H9 (cell line): ENCODE measurements at regions not wholly inside any gene's neighbourhood (a gene's known extent, or its start where the extent isn't known, plus 50 kb on each side); places are given as distances from the start of the nearest gene placed in this dataset.

Experiments used
- DNase-seq: peaks from one replicate; pipeline ENCODE4 v3.0.0-alpha.2; 2017
- H2AFZ ChIP-seq: one replicate; pipeline ENCODE4 v1.6.1; 2013; ENCODE audit warnings: mild to moderate bottlenecking, low read length, control low read depth, moderate library complexity
- H2AK5ac ChIP-seq: 2 replicates; pipeline ENCODE4 v1.6.1; 2013; ENCODE audit warnings: low read length, control low read depth, mixed read lengths; ENCODE audit not compliant: insufficient read length
- H2BK120ac ChIP-seq: one replicate; pipeline ENCODE4 v1.6.1; 2013; ENCODE audit warnings: low read depth, mild to moderate bottlenecking, low read length, control low read depth, inconsistent platforms; ENCODE audit not compliant: poor library complexity, severe bottlenecking
- H2BK12ac ChIP-seq: 2 replicates; pipeline ENCODE4 v1.6.1; 2013; ENCODE audit warnings: low read length, control low read depth, mixed read lengths, low read depth; ENCODE audit not compliant: insufficient read length
- H2BK15ac ChIP-seq: 2 replicates; pipeline ENCODE4 v1.6.1; 2013; ENCODE audit warnings: low read depth, low read length, control low read depth
- H2BK20ac ChIP-seq: one replicate; pipeline ENCODE4 v1.6.1; 2013; ENCODE audit warnings: low read depth, mild to moderate bottlenecking, low read length, control low read depth, inconsistent platforms; ENCODE audit not compliant: poor library complexity, severe bottlenecking
- H2BK5ac ChIP-seq: 2 replicates; pipeline ENCODE4 v1.6.1; 2013; ENCODE audit warnings: low read length, control low read depth, mixed read lengths; ENCODE audit not compliant: insufficient read length
- H3K14ac ChIP-seq: 2 replicates; pipeline ENCODE4 v1.6.1; 2013; ENCODE audit warnings: low read length, control low read depth; ENCODE audit not compliant: insufficient read depth
- H3K18ac ChIP-seq: 2 replicates; pipeline ENCODE4 v1.6.1; 2013; ENCODE audit warnings: low read depth, mild to moderate bottlenecking, mixed read lengths, low read length, control low read depth; ENCODE audit not compliant: insufficient read length
- H3K23ac ChIP-seq: 2 replicates; pipeline ENCODE4 v1.6.1; 2013; ENCODE audit warnings: low read length, control low read depth, mixed read lengths, low read depth; ENCODE audit not compliant: insufficient read length
- H3K23me2 ChIP-seq: 2 replicates; pipeline ENCODE4 v1.6.1; 2013; ENCODE audit warnings: low read depth, mild to moderate bottlenecking, mixed read lengths, low read length, control low read depth; ENCODE audit not compliant: insufficient read length, poor library complexity, severe bottlenecking
- H3K27ac ChIP-seq: 2 replicates; pipeline ENCODE4 v1.5.1; 2013; ENCODE audit warnings: low read length, control low read depth, mixed read lengths, low read depth; ENCODE audit not compliant: insufficient read length
- H3K27me3 ChIP-seq: 2 replicates; pipeline ENCODE4 v1.6.1; 2013; ENCODE audit warnings: low read length, control low read depth, inconsistent platforms; ENCODE audit not compliant: insufficient read depth
- H3K4ac ChIP-seq: 2 replicates; pipeline ENCODE4 v1.6.1; 2013; ENCODE audit warnings: low read depth, mild to moderate bottlenecking, control low read depth, inconsistent platforms, low read length, moderate library complexity
- H3K4me1 ChIP-seq: 2 replicates; pipeline ENCODE4 v1.6.1; 2013; ENCODE audit warnings: low read length, control low read depth, inconsistent platforms; ENCODE audit not compliant: insufficient read depth
- H3K4me2 ChIP-seq: 2 replicates; pipeline ENCODE4 v1.6.1; 2013; ENCODE audit warnings: low read length, control low read depth, mixed read lengths; ENCODE audit not compliant: insufficient read length, insufficient read depth
- H3K56ac ChIP-seq: 2 replicates; pipeline ENCODE4 v1.6.1; 2013; ENCODE audit warnings: low read depth, mild to moderate bottlenecking, mixed read lengths, low read length, control low read depth; ENCODE audit not compliant: insufficient read length
- H3K79me1 ChIP-seq: 2 replicates; pipeline ENCODE4 v1.6.1; 2013; ENCODE audit warnings: low read depth, mild to moderate bottlenecking, moderate library complexity, low read length, control low read depth, inconsistent platforms; ENCODE audit not compliant: insufficient read depth, poor library complexity, severe bottlenecking
- H3K79me2 ChIP-seq: 2 replicates; pipeline ENCODE4 v1.6.1; 2013; ENCODE audit warnings: low read length, control low read depth, inconsistent platforms; ENCODE audit not compliant: insufficient read depth
- H3K9ac ChIP-seq: 2 replicates; pipeline ENCODE4 v1.6.1; 2013; ENCODE audit warnings: low read length, control low read depth, mixed read lengths; ENCODE audit not compliant: insufficient read length; ENCODE audit errors: extremely low read depth
- H3K9me3 ChIP-seq: one replicate; pipeline ENCODE4 v1.6.1; 2013; ENCODE audit warnings: low read depth, low read length, inconsistent platforms; ENCODE audit not compliant: control insufficient read depth
- H3T11ph ChIP-seq: one replicate; pipeline ENCODE4 v1.6.1; 2013; ENCODE audit warnings: mild to moderate bottlenecking, low read length, control low read depth, inconsistent platforms
- H4K20me1 ChIP-seq: one replicate; pipeline ENCODE4 v1.6.1; 2013; ENCODE audit not compliant: control insufficient read depth, insufficient read length, insufficient read depth
- H4K5ac ChIP-seq: 2 replicates; pipeline ENCODE4 v1.6.1; 2013; ENCODE audit warnings: low read depth, mild to moderate bottlenecking, mixed read lengths, low read length, control low read depth; ENCODE audit not compliant: insufficient read length
- H4K8ac ChIP-seq: replicated peaks from 2 replicates; pipeline ENCODE4 v1.6.1; 2013; ENCODE audit warnings: low read length, control low read depth, mixed read lengths, low read depth; ENCODE audit not compliant: insufficient read length
- H4K91ac ChIP-seq: 2 replicates; pipeline ENCODE4 v1.6.1; 2013; ENCODE audit warnings: low read depth, mild to moderate bottlenecking, moderate library complexity, mixed read lengths, low read length, control low read depth; ENCODE audit not compliant: insufficient read length
- H3K27ac Mint-ChIP-seq, 3 experiments: 2 replicates in 2 of 3; 3 replicates in 1 of 3; pipeline ENCODE4 v1.8.0; 2020 to 2021; ENCODE audit warnings: mixed read lengths in 3 of 3, mild to moderate bottlenecking in 1 of 3, moderate library complexity in 1 of 3
- H3K27me3 Mint-ChIP-seq: 2 replicates; pipeline ENCODE4 v1.8.0; 2021; ENCODE audit warnings: low read depth, mild to moderate bottlenecking, moderate library complexity, mixed read lengths
- H3K36me3 Mint-ChIP-seq, 3 experiments: 2 replicates in 2 of 3; 3 replicates in 1 of 3; pipeline ENCODE4 v1.8.0; 2020 to 2021; ENCODE audit warnings: low read depth in 3 of 3, mixed read lengths in 3 of 3; ENCODE audit not compliant: insufficient read depth in 1 of 3
- H3K4me1 Mint-ChIP-seq, 2 experiments: 2 replicates each; pipeline ENCODE4 v1.8.0; 2020; ENCODE audit warnings: mixed read lengths in 2 of 2
- H3K4me3 Mint-ChIP-seq, 2 experiments: 2 replicates in 1 of 2; 3 replicates in 1 of 2; pipeline ENCODE4 v1.8.0; 2020 to 2021; ENCODE audit warnings: mild to moderate bottlenecking in 2 of 2, mixed read lengths in 2 of 2, moderate library complexity in 1 of 2
- H3K9me3 Mint-ChIP-seq, 2 experiments: 2 replicates in 1 of 2; 3 replicates in 1 of 2; pipeline ENCODE4 v1.8.0; 2020; ENCODE audit warnings: mild to moderate bottlenecking in 2 of 2, mixed read lengths in 2 of 2, moderate library complexity in 1 of 2
- CTCF ChIP-seq: fragments of 200-600 bp; sonication (generic); conservative IDR thresholded peaks from 3 replicates; pipeline ENCODE4 v1.8.0; 2021; ENCODE audit warnings: antibody characterized with exemption, mild to moderate bottlenecking
- WGBS: extraction: QIAGEN DNeasy Blood & Tissue Kit; methylation state at CpG from one replicate; pipeline ENCODE4 v1.1.7; 2013; ENCODE audit warnings: missing lambda C conversion rate, low lambda C conversion rate, mixed read lengths; ENCODE audit not compliant: insufficient read length; ENCODE audit errors: extremely low coverage; 5-methylcytosine and 5-hydroxymethylcytosine counted together

DNA sequence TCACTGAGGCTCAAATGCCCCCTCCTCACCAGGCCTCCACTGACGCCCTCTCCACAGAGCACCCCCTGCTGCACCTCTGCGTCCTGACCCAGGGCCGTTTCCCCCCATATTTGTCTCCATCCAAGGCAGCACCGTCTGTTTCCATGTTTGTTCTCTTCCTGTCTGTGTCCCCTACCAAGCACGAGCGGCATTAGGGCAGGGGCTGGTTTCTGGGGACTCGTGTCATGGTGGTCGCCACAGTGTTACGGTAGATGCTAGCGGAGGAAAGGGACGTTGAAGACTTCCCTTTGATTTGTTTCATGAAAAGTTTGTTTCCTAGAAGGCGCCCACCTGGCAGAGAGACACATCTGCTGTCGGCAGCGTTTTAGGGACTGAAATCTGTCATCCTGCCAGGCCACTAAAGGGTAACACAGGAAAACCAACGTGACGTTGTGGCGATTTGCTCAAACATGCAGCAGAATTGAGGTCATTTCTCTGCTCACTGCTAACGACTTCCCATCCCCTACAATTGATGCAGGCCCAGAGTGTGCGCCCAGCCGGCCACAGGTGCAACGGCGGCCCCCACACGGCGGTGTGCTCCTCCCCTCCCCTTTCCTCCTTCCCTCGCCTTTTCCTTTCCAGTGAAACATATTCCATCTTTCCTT is 79.3 kb upstream of the IRX4 start:
- Mint-ChIP-seq H3K4me3 (no peak overlapping the region), H3K27me3 (peaks cover 2% of the 10 kb centered on the region), H3K36me3 (no peaks in the 10 kb centered on the region; a peak in 1 of 7 replicates), H3K27ac (no peak overlapping the region), H3K4me1 (peaks cover 12% of the 10 kb centered on the region in 2 experiments), H3K9me3 (no peaks in the 10 kb centered on the region; a peak in 1 of 5 replicates)
- DNase-seq: no peak
- Histone ChIP-seq H3K4me2 (no peak overlapping the region), H2BK20ac (no peak overlapping the region), H3K23ac (no peak overlapping the region), H3K23me2 (no peaks in the 10 kb centered on the region), H2BK120ac (no peak overlapping the region), H4K20me1 (no peaks in the 10 kb centered on the region), H3T11ph (no peak overlapping the region), H3K4ac (no peak overlapping the region), H2AK5ac (no peak overlapping the region), H3K9me3 (no peaks in the 10 kb centered on the region), H2BK12ac (no peak overlapping the region), H3K79me2 (no peaks in the 10 kb centered on the region), H2BK15ac (no peak overlapping the region), H3K14ac (no peak overlapping the region), H3K27me3 (no peaks in the 10 kb centered on the region), H2BK5ac (no peak overlapping the region), H4K8ac (no peak overlapping the region), H3K56ac (no peak overlapping the region), H3K4me1 (no peaks in the 10 kb centered on the region; the same call in 1 of the 2 replicates), H3K18ac (no peak overlapping the region), H4K5ac (no peak overlapping the region), H3K9ac (no peak overlapping the region), H3K79me1 (no peaks in the 10 kb centered on the region), H4K91ac (no peak overlapping the region), H3K27ac (no peak overlapping the region), H2AFZ (no peak overlapping the region)
- whole genome bisulfite sequencing: no CpG with 5 or more reads among the region's 25 CpGs
- TF ChIP-seq CTCF: no peak
